OCI-LY7 (cell line): ENCODE measurements at regions not wholly inside any gene's neighbourhood (a gene's known extent, or its start where the extent isn't known, plus 50 kb on each side); places are given as distances from the start of the nearest gene placed in this dataset.

Experiments
- BruUV-seq: library from RNA; stranded (reverse); fragments of 400-500 nt; replicated peaks from 2 replicates; lab custom pipeline; 2021; lab: Mats Ljungman, UMichigan
- CTCF ChIA-PET: fragments of 300-600 bp; sonication (Branson Sonifier 250); formaldehyde crosslinking; loops from one replicate; lab custom pipeline; 2022; ENCODE audit warnings: antibody characterized with exemption; ENCODE audit not compliant: unreplicated experiment; lab: Charles Lee
- POLR2A ChIA-PET: fragments of 300-600 bp; sonication (Branson Sonifier 250); formaldehyde crosslinking; loops from one replicate; lab custom pipeline; 2022; ENCODE audit warnings: antibody characterized with exemption; lab: Charles Lee
- DNase-seq: peaks from one replicate; pipeline ENCODE4 v3.0.0-alpha.2; 2015; ENCODE audit warnings: low spot score
- H2AFZ ChIP-seq: fragments of 200-600 bp; sonication (generic), shearing (Covaris generic); 2 replicates; pipeline ENCODE4 v1.6.1; 2014; ENCODE audit warnings: mild to moderate bottlenecking, antibody characterized with exemption, low read length, moderate library complexity
- H3K27ac ChIP-seq: fragments of 200-600 bp; sonication (generic); 2 replicates; pipeline ENCODE4 v1.5.1; 2014; ENCODE audit warnings: mixed run types, low read depth, mild to moderate bottlenecking, moderate library complexity, low read length, inconsistent platforms; ENCODE audit not compliant: poor library complexity, severe bottlenecking
- H3K36me3 ChIP-seq: fragments of 200-600 bp; sonication (generic); 2 replicates; pipeline ENCODE4 v1.6.1; 2014; ENCODE audit warnings: mild to moderate bottlenecking, antibody characterized with exemption, low read length, moderate library complexity, mixed read lengths; ENCODE audit not compliant: insufficient read depth
- H3K4me1 ChIP-seq: fragments of 200-600 bp; sonication (generic); 2 replicates; pipeline ENCODE4 v1.5.1; 2014; ENCODE audit warnings: mild to moderate bottlenecking, low read length; ENCODE audit not compliant: insufficient read depth, poor library complexity, severe bottlenecking
- H3K4me2 ChIP-seq: fragments of 200-600 bp; sonication (generic); 2 replicates; pipeline ENCODE4 v1.6.1; 2014; ENCODE audit warnings: mild to moderate bottlenecking, low read length
- H3K4me3 ChIP-seq: fragments of 200-600 bp; sonication (generic); 2 replicates; pipeline ENCODE4 v1.5.1; 2014; ENCODE audit warnings: mild to moderate bottlenecking, low read depth, low read length; ENCODE audit not compliant: poor library complexity, severe bottlenecking
- H3K79me2 ChIP-seq: fragments of 200-600 bp; sonication (generic); 2 replicates; pipeline ENCODE4 v1.6.1; 2016; ENCODE audit warnings: low read depth, mild to moderate bottlenecking, low read length, moderate library complexity, mixed read lengths; ENCODE audit not compliant: insufficient read depth
- H3K9me2 ChIP-seq: fragments of 200-600 bp; sonication (generic); 2 replicates; pipeline ENCODE4 v1.6.1; 2016; ENCODE audit warnings: mild to moderate bottlenecking, low read length, mixed read lengths; ENCODE audit not compliant: insufficient read depth
- H3K9me3 ChIP-seq: fragments of 200-600 bp; sonication (generic); 2 replicates; pipeline ENCODE4 v1.6.1; 2014; ENCODE audit warnings: mild to moderate bottlenecking, mixed run types, low read length, mixed read lengths
- H4K20me1 ChIP-seq: fragments of 200-600 bp; sonication (generic); 2 replicates; pipeline ENCODE4 v1.6.1; 2014; ENCODE audit warnings: mild to moderate bottlenecking, antibody characterized with exemption, low read length, moderate library complexity, mixed read lengths; ENCODE audit not compliant: insufficient read depth
- EZH2phosphoT487 ChIP-seq: fragments of 200-600 bp; sonication (generic); IDR thresholded peaks from 2 replicates; pipeline ENCODE4 v1.6.1; 2018; ENCODE audit warnings: low read depth, borderline replicate concordance, mild to moderate bottlenecking, mixed run types, antibody characterized with exemption, low read length, moderate library complexity, mixed read lengths
- intact Hi-C: fragments of 100-400 bp; cut with micrococcal nuclease; formaldehyde crosslinking; loops from one replicate; pipeline ENCODE4 v1.10.0; 2022; ENCODE audit not compliant: unreplicated experiment
- TF ChIP-seq, protein P1 (sequence below): fragments of 200-600 bp; sonication (generic); conservative IDR thresholded peaks from 2 replicates; pipeline ENCODE4 v1.5.1; 2014; ENCODE audit warnings: mild to moderate bottlenecking, antibody characterized with exemption, low read length, moderate library complexity, mixed read lengths

DNA sequence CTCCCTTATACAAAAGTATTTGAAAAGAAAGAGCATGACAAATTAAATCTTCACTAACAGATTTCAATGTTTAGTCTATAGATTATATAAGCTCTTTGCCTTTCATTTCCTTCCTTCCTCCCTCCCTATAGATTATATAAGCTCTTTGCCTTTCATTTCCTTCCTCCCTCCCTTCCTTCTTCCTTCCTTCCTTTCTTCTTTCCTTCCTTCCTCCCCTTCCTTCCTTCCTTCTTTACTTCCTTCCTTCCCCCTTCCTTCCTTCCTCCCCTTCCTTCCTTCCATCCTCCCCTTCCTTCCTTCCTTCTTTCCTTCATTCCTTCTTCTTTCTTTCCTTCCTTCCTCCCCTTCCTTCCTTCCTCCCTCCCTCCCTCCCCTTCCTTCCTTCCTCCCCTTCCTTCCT is 209.8 kb upstream of the CBLB start:
- H3K4me3 ChIP-seq: no peak overlapping the region
- TF ChIP-seq, protein P1, sequence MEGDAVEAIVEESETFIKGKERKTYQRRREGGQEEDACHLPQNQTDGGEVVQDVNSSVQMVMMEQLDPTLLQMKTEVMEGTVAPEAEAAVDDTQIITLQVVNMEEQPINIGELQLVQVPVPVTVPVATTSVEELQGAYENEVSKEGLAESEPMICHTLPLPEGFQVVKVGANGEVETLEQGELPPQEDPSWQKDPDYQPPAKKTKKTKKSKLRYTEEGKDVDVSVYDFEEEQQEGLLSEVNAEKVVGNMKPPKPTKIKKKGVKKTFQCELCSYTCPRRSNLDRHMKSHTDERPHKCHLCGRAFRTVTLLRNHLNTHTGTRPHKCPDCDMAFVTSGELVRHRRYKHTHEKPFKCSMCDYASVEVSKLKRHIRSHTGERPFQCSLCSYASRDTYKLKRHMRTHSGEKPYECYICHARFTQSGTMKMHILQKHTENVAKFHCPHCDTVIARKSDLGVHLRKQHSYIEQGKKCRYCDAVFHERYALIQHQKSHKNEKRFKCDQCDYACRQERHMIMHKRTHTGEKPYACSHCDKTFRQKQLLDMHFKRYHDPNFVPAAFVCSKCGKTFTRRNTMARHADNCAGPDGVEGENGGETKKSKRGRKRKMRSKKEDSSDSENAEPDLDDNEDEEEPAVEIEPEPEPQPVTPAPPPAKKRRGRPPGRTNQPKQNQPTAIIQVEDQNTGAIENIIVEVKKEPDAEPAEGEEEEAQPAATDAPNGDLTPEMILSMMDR: no peak
- TF ChIP-seq EZH2phosphoT487: no peak
- H3K79me2 ChIP-seq: no peaks in the 10 kb centered on the region
- no peak overlapping the region for H3K4me2 ChIP-seq
- no TSS peak for BruUV-seq
- H2AFZ ChIP-seq: no peak overlapping the region
- H3K9me2 ChIP-seq: no peaks in the 10 kb centered on the region
- ChIA-PET POLR2A (interaction anchor here (0.6 to 0.7 kb wide), 3 partner anchors 19 to 493 kb away, joined by 3 to 5 read pairs (median 3); no protein-coding TSS in a partner anchor), CTCF (no interaction called here)
- intact Hi-C loops: no loop called here
- H3K4me1 ChIP-seq: no peaks in the 10 kb centered on the region
- H3K36me3 ChIP-seq: no peaks in the 10 kb centered on the region
- DNase-seq: no peak
- no peak overlapping the region for H3K27ac ChIP-seq
- no peaks in the 10 kb centered on the region for H3K9me3 ChIP-seq
- no peaks in the 10 kb centered on the region for H4K20me1 ChIP-seq

DNA sequence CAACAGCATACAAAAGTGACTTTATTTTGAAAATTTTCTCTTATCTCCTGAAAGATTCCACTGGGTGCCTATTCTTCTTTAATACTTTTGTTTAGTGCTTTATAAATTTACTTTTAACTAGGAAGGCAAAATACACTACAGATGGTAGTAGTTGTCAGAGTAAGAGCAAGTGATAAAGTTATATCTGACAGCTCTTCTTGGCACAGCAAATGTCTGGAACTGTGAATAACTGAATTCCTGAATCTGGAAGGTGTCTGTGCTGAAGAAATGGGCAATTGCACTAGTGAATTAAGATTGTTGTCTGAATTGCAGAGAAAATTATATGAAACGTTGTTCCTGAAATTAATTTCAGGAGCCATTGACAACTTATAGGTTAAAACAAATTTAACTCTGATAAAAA is 213.8 kb upstream of the CBLB start:
- intact Hi-C loops: no loop called here
- H3K79me2 ChIP-seq: no peaks in the 10 kb centered on the region
- DNase-seq: no peak
- CTCF ChIA-PET: no interaction called here
- no peaks in the 10 kb centered on the region for H4K20me1 ChIP-seq
- H3K4me1 ChIP-seq: no peaks in the 10 kb centered on the region
- no peaks in the 10 kb centered on the region for H3K9me2 ChIP-seq
- no peaks in the 10 kb centered on the region for H3K36me3 ChIP-seq
- no peaks in the 10 kb centered on the region for H3K9me3 ChIP-seq
- no peak overlapping the region for H3K27ac ChIP-seq
- no peak overlapping the region for H2AFZ ChIP-seq
- BruUV-seq: no TSS peak
- no peak overlapping the region for H3K4me3 ChIP-seq
- TF ChIP-seq, protein P1: no peak
- TF ChIP-seq EZH2phosphoT487: no peak
- POLR2A ChIA-PET: no interaction called here
- no peak overlapping the region for H3K4me2 ChIP-seq

DNA sequence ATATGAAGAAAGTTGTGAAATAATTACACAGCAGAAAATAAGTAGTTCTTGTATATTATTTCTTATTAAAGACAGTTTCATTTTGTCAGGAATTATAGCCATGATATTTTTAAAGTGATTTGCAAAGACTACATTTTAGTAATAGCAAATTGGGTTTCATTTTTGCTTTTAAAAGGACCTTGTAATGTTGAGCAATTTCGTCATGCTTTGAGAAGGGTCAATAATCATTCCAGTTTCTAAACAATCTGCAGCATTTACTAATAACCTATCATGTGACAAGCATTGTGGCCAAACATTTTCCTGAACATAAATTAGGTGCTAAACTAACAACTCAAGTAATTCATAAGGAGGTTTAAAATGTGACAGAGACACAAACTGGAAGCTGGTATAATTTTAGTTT is 214.4 kb upstream of the CBLB start:
- no peak overlapping the region for H3K27ac ChIP-seq
- H3K9me2 ChIP-seq: no peaks in the 10 kb centered on the region
- BruUV-seq: no TSS peak
- no peak overlapping the region for H2AFZ ChIP-seq
- POLR2A ChIA-PET: no interaction called here
- no peaks in the 10 kb centered on the region for H3K79me2 ChIP-seq
- no peaks in the 10 kb centered on the region for H3K4me1 ChIP-seq
- no peaks in the 10 kb centered on the region for H4K20me1 ChIP-seq
- intact Hi-C loops: no loop called here
- H3K36me3 ChIP-seq: no peaks in the 10 kb centered on the region
- no peak for DNase-seq
- CTCF ChIA-PET: no interaction called here
- no peak for TF ChIP-seq EZH2phosphoT487
- TF ChIP-seq, protein P1: no peak
- H3K4me2 ChIP-seq: no peak overlapping the region
- no peak overlapping the region for H3K4me3 ChIP-seq
- no peaks in the 10 kb centered on the region for H3K9me3 ChIP-seq
